H9 (cell line): ENCODE measurements at regions not wholly inside any gene's neighbourhood (a gene's known extent, or its start where the extent isn't known, plus 50 kb on each side); places are given as distances from the start of the nearest gene placed in this dataset.

Experiments used
- DNase-seq: peaks from one replicate; pipeline ENCODE4 v3.0.0-alpha.2; 2017
- H2AFZ ChIP-seq: one replicate; pipeline ENCODE4 v1.6.1; 2013; ENCODE audit warnings: mild to moderate bottlenecking, low read length, control low read depth, moderate library complexity
- H2AK5ac ChIP-seq: 2 replicates; pipeline ENCODE4 v1.6.1; 2013; ENCODE audit warnings: low read length, control low read depth, mixed read lengths; ENCODE audit not compliant: insufficient read length
- H2BK120ac ChIP-seq: one replicate; pipeline ENCODE4 v1.6.1; 2013; ENCODE audit warnings: low read depth, mild to moderate bottlenecking, low read length, control low read depth, inconsistent platforms; ENCODE audit not compliant: poor library complexity, severe bottlenecking
- H2BK12ac ChIP-seq: 2 replicates; pipeline ENCODE4 v1.6.1; 2013; ENCODE audit warnings: low read length, control low read depth, mixed read lengths, low read depth; ENCODE audit not compliant: insufficient read length
- H2BK15ac ChIP-seq: 2 replicates; pipeline ENCODE4 v1.6.1; 2013; ENCODE audit warnings: low read depth, low read length, control low read depth
- H2BK20ac ChIP-seq: one replicate; pipeline ENCODE4 v1.6.1; 2013; ENCODE audit warnings: low read depth, mild to moderate bottlenecking, low read length, control low read depth, inconsistent platforms; ENCODE audit not compliant: poor library complexity, severe bottlenecking
- H2BK5ac ChIP-seq: 2 replicates; pipeline ENCODE4 v1.6.1; 2013; ENCODE audit warnings: low read length, control low read depth, mixed read lengths; ENCODE audit not compliant: insufficient read length
- H3K14ac ChIP-seq: 2 replicates; pipeline ENCODE4 v1.6.1; 2013; ENCODE audit warnings: low read length, control low read depth; ENCODE audit not compliant: insufficient read depth
- H3K18ac ChIP-seq: 2 replicates; pipeline ENCODE4 v1.6.1; 2013; ENCODE audit warnings: low read depth, mild to moderate bottlenecking, mixed read lengths, low read length, control low read depth; ENCODE audit not compliant: insufficient read length
- H3K23ac ChIP-seq: 2 replicates; pipeline ENCODE4 v1.6.1; 2013; ENCODE audit warnings: low read length, control low read depth, mixed read lengths, low read depth; ENCODE audit not compliant: insufficient read length
- H3K23me2 ChIP-seq: 2 replicates; pipeline ENCODE4 v1.6.1; 2013; ENCODE audit warnings: low read depth, mild to moderate bottlenecking, mixed read lengths, low read length, control low read depth; ENCODE audit not compliant: insufficient read length, poor library complexity, severe bottlenecking
- H3K27ac ChIP-seq: 2 replicates; pipeline ENCODE4 v1.5.1; 2013; ENCODE audit warnings: low read length, control low read depth, mixed read lengths, low read depth; ENCODE audit not compliant: insufficient read length
- H3K27me3 ChIP-seq: 2 replicates; pipeline ENCODE4 v1.6.1; 2013; ENCODE audit warnings: low read length, control low read depth, inconsistent platforms; ENCODE audit not compliant: insufficient read depth
- H3K4ac ChIP-seq: 2 replicates; pipeline ENCODE4 v1.6.1; 2013; ENCODE audit warnings: low read depth, mild to moderate bottlenecking, control low read depth, inconsistent platforms, low read length, moderate library complexity
- H3K4me1 ChIP-seq: 2 replicates; pipeline ENCODE4 v1.6.1; 2013; ENCODE audit warnings: low read length, control low read depth, inconsistent platforms; ENCODE audit not compliant: insufficient read depth
- H3K4me2 ChIP-seq: 2 replicates; pipeline ENCODE4 v1.6.1; 2013; ENCODE audit warnings: low read length, control low read depth, mixed read lengths; ENCODE audit not compliant: insufficient read length, insufficient read depth
- H3K56ac ChIP-seq: 2 replicates; pipeline ENCODE4 v1.6.1; 2013; ENCODE audit warnings: low read depth, mild to moderate bottlenecking, mixed read lengths, low read length, control low read depth; ENCODE audit not compliant: insufficient read length
- H3K79me1 ChIP-seq: 2 replicates; pipeline ENCODE4 v1.6.1; 2013; ENCODE audit warnings: low read depth, mild to moderate bottlenecking, moderate library complexity, low read length, control low read depth, inconsistent platforms; ENCODE audit not compliant: insufficient read depth, poor library complexity, severe bottlenecking
- H3K79me2 ChIP-seq: 2 replicates; pipeline ENCODE4 v1.6.1; 2013; ENCODE audit warnings: low read length, control low read depth, inconsistent platforms; ENCODE audit not compliant: insufficient read depth
- H3K9ac ChIP-seq: 2 replicates; pipeline ENCODE4 v1.6.1; 2013; ENCODE audit warnings: low read length, control low read depth, mixed read lengths; ENCODE audit not compliant: insufficient read length; ENCODE audit errors: extremely low read depth
- H3K9me3 ChIP-seq: one replicate; pipeline ENCODE4 v1.6.1; 2013; ENCODE audit warnings: low read depth, low read length, inconsistent platforms; ENCODE audit not compliant: control insufficient read depth
- H3T11ph ChIP-seq: one replicate; pipeline ENCODE4 v1.6.1; 2013; ENCODE audit warnings: mild to moderate bottlenecking, low read length, control low read depth, inconsistent platforms
- H4K20me1 ChIP-seq: one replicate; pipeline ENCODE4 v1.6.1; 2013; ENCODE audit not compliant: control insufficient read depth, insufficient read length, insufficient read depth
- H4K5ac ChIP-seq: 2 replicates; pipeline ENCODE4 v1.6.1; 2013; ENCODE audit warnings: low read depth, mild to moderate bottlenecking, mixed read lengths, low read length, control low read depth; ENCODE audit not compliant: insufficient read length
- H4K8ac ChIP-seq: replicated peaks from 2 replicates; pipeline ENCODE4 v1.6.1; 2013; ENCODE audit warnings: low read length, control low read depth, mixed read lengths, low read depth; ENCODE audit not compliant: insufficient read length
- H4K91ac ChIP-seq: 2 replicates; pipeline ENCODE4 v1.6.1; 2013; ENCODE audit warnings: low read depth, mild to moderate bottlenecking, moderate library complexity, mixed read lengths, low read length, control low read depth; ENCODE audit not compliant: insufficient read length
- H3K27ac Mint-ChIP-seq, 3 experiments: 2 replicates in 2 of 3; 3 replicates in 1 of 3; pipeline ENCODE4 v1.8.0; 2020 to 2021; ENCODE audit warnings: mixed read lengths in 3 of 3, mild to moderate bottlenecking in 1 of 3, moderate library complexity in 1 of 3
- H3K27me3 Mint-ChIP-seq: 2 replicates; pipeline ENCODE4 v1.8.0; 2021; ENCODE audit warnings: low read depth, mild to moderate bottlenecking, moderate library complexity, mixed read lengths
- H3K36me3 Mint-ChIP-seq, 3 experiments: 2 replicates in 2 of 3; 3 replicates in 1 of 3; pipeline ENCODE4 v1.8.0; 2020 to 2021; ENCODE audit warnings: low read depth in 3 of 3, mixed read lengths in 3 of 3; ENCODE audit not compliant: insufficient read depth in 1 of 3
- H3K4me1 Mint-ChIP-seq, 2 experiments: 2 replicates each; pipeline ENCODE4 v1.8.0; 2020; ENCODE audit warnings: mixed read lengths in 2 of 2
- H3K4me3 Mint-ChIP-seq, 2 experiments: 2 replicates in 1 of 2; 3 replicates in 1 of 2; pipeline ENCODE4 v1.8.0; 2020 to 2021; ENCODE audit warnings: mild to moderate bottlenecking in 2 of 2, mixed read lengths in 2 of 2, moderate library complexity in 1 of 2
- H3K9me3 Mint-ChIP-seq, 2 experiments: 2 replicates in 1 of 2; 3 replicates in 1 of 2; pipeline ENCODE4 v1.8.0; 2020; ENCODE audit warnings: mild to moderate bottlenecking in 2 of 2, mixed read lengths in 2 of 2, moderate library complexity in 1 of 2
- TF ChIP-seq, protein P1 (sequence below): fragments of 200-600 bp; sonication (generic); conservative IDR thresholded peaks from 3 replicates; pipeline ENCODE4 v1.8.0; 2021; ENCODE audit warnings: antibody characterized with exemption, mild to moderate bottlenecking

DNA sequence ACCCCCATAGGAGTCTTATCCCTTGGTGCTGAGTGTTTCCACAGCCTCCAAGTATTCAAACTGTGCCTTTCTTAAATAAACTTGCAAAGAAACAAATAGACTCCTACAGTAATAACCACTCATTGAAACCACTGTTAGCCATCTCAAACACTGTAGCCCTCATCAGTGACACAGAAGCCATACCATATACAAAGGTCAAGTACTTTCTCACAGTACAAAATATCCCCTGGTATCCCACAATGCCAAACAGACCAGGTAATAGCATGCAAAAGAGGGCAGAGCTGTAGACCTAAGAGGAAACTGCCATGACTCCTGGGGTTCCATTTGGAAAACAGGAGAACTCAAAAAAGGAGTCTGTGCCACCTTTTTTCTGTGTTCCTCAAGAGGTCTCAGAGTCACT is 173.8 kb upstream of the PPP1R2C start:
- Histone ChIP-seq H3K18ac (no peak overlapping the region), H4K5ac (no peak overlapping the region), H3K23me2 (no peaks in the 10 kb centered on the region), H2BK120ac (no peak overlapping the region), H2AK5ac (no peak overlapping the region), H3K9me3 (no peaks in the 10 kb centered on the region), H3K4me2 (no peak overlapping the region), H2AFZ (no peak overlapping the region), H3K14ac (no peak overlapping the region), H3K79me2 (no peaks in the 10 kb centered on the region), H3K79me1 (no peaks in the 10 kb centered on the region), H3K56ac (no peak overlapping the region), H3T11ph (no peak overlapping the region), H2BK15ac (no peak overlapping the region), H3K4ac (no peak overlapping the region), H2BK12ac (no peak overlapping the region), H2BK20ac (no peak overlapping the region), H4K20me1 (no peaks in the 10 kb centered on the region), H3K27ac (no peak overlapping the region), H4K8ac (no peak overlapping the region), H3K23ac (no peak overlapping the region), H3K9ac (no peak overlapping the region), H4K91ac (no peak overlapping the region), H2BK5ac (no peak overlapping the region), H3K27me3 (no peaks in the 10 kb centered on the region), H3K4me1 (peaks cover 7% of the 10 kb centered on the region; the same call in 1 of the 2 replicates)
- H3K27me3 Mint-ChIP-seq = peaks cover 1% of the 10 kb centered on the region; the same call in 1 of the 2 replicates
- TF ChIP-seq, protein P1, sequence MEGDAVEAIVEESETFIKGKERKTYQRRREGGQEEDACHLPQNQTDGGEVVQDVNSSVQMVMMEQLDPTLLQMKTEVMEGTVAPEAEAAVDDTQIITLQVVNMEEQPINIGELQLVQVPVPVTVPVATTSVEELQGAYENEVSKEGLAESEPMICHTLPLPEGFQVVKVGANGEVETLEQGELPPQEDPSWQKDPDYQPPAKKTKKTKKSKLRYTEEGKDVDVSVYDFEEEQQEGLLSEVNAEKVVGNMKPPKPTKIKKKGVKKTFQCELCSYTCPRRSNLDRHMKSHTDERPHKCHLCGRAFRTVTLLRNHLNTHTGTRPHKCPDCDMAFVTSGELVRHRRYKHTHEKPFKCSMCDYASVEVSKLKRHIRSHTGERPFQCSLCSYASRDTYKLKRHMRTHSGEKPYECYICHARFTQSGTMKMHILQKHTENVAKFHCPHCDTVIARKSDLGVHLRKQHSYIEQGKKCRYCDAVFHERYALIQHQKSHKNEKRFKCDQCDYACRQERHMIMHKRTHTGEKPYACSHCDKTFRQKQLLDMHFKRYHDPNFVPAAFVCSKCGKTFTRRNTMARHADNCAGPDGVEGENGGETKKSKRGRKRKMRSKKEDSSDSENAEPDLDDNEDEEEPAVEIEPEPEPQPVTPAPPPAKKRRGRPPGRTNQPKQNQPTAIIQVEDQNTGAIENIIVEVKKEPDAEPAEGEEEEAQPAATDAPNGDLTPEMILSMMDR = no peak
- no peak for DNase-seq
- H3K36me3 Mint-ChIP-seq = peaks cover 12 to 35% (median 20%) of the 10 kb centered on the region in 3 experiments
- no peak overlapping the region for H3K4me3 Mint-ChIP-seq
- H3K4me1 Mint-ChIP-seq = peaks cover 30 to 43% of the 10 kb centered on the region in 2 experiments
- H3K9me3 Mint-ChIP-seq = peaks cover 16 to 62% of the 10 kb centered on the region in 2 experiments; a peak in 4 of 5 replicates
- no peak overlapping the region for H3K27ac Mint-ChIP-seq
